ENCODE measurements at regions not wholly inside any gene's neighbourhood (a gene's known extent, or its start where the extent isn't known, plus 50 kb on each side); places are given as distances from the start of the nearest gene placed in this dataset.
"Not testable (repeated sequence)": the region's sequence is repeated elsewhere in the genome, so short reads cannot be mapped to it uniquely, and the experiment has no call there.

- peaks cover 15% of the 10 kb centered on the region for H3K9me3 ChIP-seq (ENCODE audit: control insufficient read depth, low read length)
- no peak overlapping the region for H3K4me3 ChIP-seq (ENCODE audit: low read length)
- no peak for DNase-seq (ENCODE audit: low read depth)
- H3K36me3 ChIP-seq (ENCODE audit: control insufficient read depth, insufficient read depth, low read length, severe bottlenecking): no peaks in the 10 kb centered on the region
- H3K4me1 ChIP-seq (ENCODE audit: control insufficient read depth, insufficient read depth, low read length): no peaks in the 10 kb centered on the region
- no peak overlapping the region for H3K9ac ChIP-seq (ENCODE audit: low read length)
- no peaks in the 10 kb centered on the region for H3K27me3 ChIP-seq (replicated peaks; ENCODE audit: control insufficient read depth, insufficient read depth, low read length)
Observed at GRCh38 chr3:26141296-26141695, 351.4 kb downstream of the OXSM start.

- H3K9ac ChIP-seq (ENCODE audit: low read length): no peak overlapping the region
- no peaks in the 10 kb centered on the region for H3K9me3 ChIP-seq (ENCODE audit: control insufficient read depth, low read length)
- H3K4me1 ChIP-seq (ENCODE audit: control insufficient read depth, insufficient read depth, low read length): no peaks in the 10 kb centered on the region
- no peaks in the 10 kb centered on the region for H3K27me3 ChIP-seq (replicated peaks; ENCODE audit: control insufficient read depth, insufficient read depth, low read length)
- no peak for DNase-seq (ENCODE audit: low read depth)
- H3K4me3 ChIP-seq (ENCODE audit: low read length): no peak overlapping the region
- H3K36me3 ChIP-seq (ENCODE audit: control insufficient read depth, insufficient read depth, low read length, severe bottlenecking): no peaks in the 10 kb centered on the region
Observed at GRCh38 chr3:26145769-26146168, 355.9 kb downstream of the OXSM start.

GRCh38 chr3:26157428-26157827, 367.5 kb downstream of the OXSM start:
- not testable (repeated sequence) for H3K4me3 ChIP-seq (ENCODE audit: low read length); H3K4me1 ChIP-seq (ENCODE audit: control insufficient read depth, insufficient read depth, low read length)

GRCh38 chr3:26171006-26171405, 381.1 kb downstream of the OXSM start:
- no peaks in the 10 kb centered on the region for H3K27me3 ChIP-seq (replicated peaks; ENCODE audit: control insufficient read depth, insufficient read depth, low read length)
- no peak overlapping the region for H3K9ac ChIP-seq (ENCODE audit: low read length)
- peaks cover 6% of the 10 kb centered on the region for H3K9me3 ChIP-seq (ENCODE audit: control insufficient read depth, low read length)
- no peak for DNase-seq (ENCODE audit: low read depth)
- no peak overlapping the region for H3K4me3 ChIP-seq (ENCODE audit: low read length)
- H3K36me3 ChIP-seq (ENCODE audit: control insufficient read depth, insufficient read depth, low read length, severe bottlenecking): no peaks in the 10 kb centered on the region
- H3K4me1 ChIP-seq (ENCODE audit: control insufficient read depth, insufficient read depth, low read length): no peaks in the 10 kb centered on the region

More at GRCh38 chr3:26157428-26157827, 367.5 kb downstream of the OXSM start:
- not testable (repeated sequence) for DNase-seq (ENCODE audit: low read depth); H3K36me3 ChIP-seq (ENCODE audit: control insufficient read depth, insufficient read depth, low read length, severe bottlenecking); H3K27me3 ChIP-seq (replicated peaks; ENCODE audit: control insufficient read depth, insufficient read depth, low read length); H3K9ac ChIP-seq (ENCODE audit: low read length); H3K9me3 ChIP-seq (ENCODE audit: control insufficient read depth, low read length)

GRCh38 chr3:26191556-26191955, 401.7 kb downstream of the OXSM start:
- Histone ChIP-seq H3K4me1 (ENCODE audit: control insufficient read depth, insufficient read depth, low read length) (no peaks in the 10 kb centered on the region), H3K27me3 (replicated peaks; ENCODE audit: control insufficient read depth, insufficient read depth, low read length) (no peaks in the 10 kb centered on the region), H3K9ac (ENCODE audit: low read length) (no peak overlapping the region), H3K9me3 (ENCODE audit: control insufficient read depth, low read length) (peaks cover 11% of the 10 kb centered on the region), H3K4me3 (ENCODE audit: low read length) (no peak overlapping the region), H3K36me3 (ENCODE audit: control insufficient read depth, insufficient read depth, low read length, severe bottlenecking) (no peaks in the 10 kb centered on the region)
- DNase-seq (ENCODE audit: low read depth): no peak

- H3K4me3 ChIP-seq (ENCODE audit: low read length): no peak overlapping the region
- H3K36me3 ChIP-seq (ENCODE audit: control insufficient read depth, insufficient read depth, low read length, severe bottlenecking): no peaks in the 10 kb centered on the region
- DNase-seq (ENCODE audit: low read depth): no peak
- no peaks in the 10 kb centered on the region for H3K4me1 ChIP-seq (ENCODE audit: control insufficient read depth, insufficient read depth, low read length)
- H3K9ac ChIP-seq (ENCODE audit: low read length): no peak overlapping the region
- H3K27me3 ChIP-seq (replicated peaks; ENCODE audit: control insufficient read depth, insufficient read depth, low read length): no peaks in the 10 kb centered on the region
- peaks cover 6% of the 10 kb centered on the region for H3K9me3 ChIP-seq (ENCODE audit: control insufficient read depth, low read length)
Observed at GRCh38 chr3:26193558-26193957, 403.7 kb downstream of the OXSM start.

- no peak overlapping the region for H3K4me3 ChIP-seq (ENCODE audit: low read length)
- H3K36me3 ChIP-seq (ENCODE audit: control insufficient read depth, insufficient read depth, low read length, severe bottlenecking): no peaks in the 10 kb centered on the region
- no peak for DNase-seq (ENCODE audit: low read depth)
- H3K27me3 ChIP-seq (replicated peaks; ENCODE audit: control insufficient read depth, insufficient read depth, low read length): no peaks in the 10 kb centered on the region
- H3K9ac ChIP-seq (ENCODE audit: low read length): no peak overlapping the region
- no peaks in the 10 kb centered on the region for H3K9me3 ChIP-seq (ENCODE audit: control insufficient read depth, low read length)
- no peaks in the 10 kb centered on the region for H3K4me1 ChIP-seq (ENCODE audit: control insufficient read depth, insufficient read depth, low read length)
Observed at GRCh38 chr3:26196781-26197180, 406.9 kb downstream of the OXSM start.

- DNase-seq (ENCODE audit: low read depth): no peak
- Histone ChIP-seq H3K27me3 (replicated peaks; ENCODE audit: control insufficient read depth, insufficient read depth, low read length) (no peaks in the 10 kb centered on the region), H3K36me3 (ENCODE audit: control insufficient read depth, insufficient read depth, low read length, severe bottlenecking) (no peaks in the 10 kb centered on the region), H3K9ac (ENCODE audit: low read length) (no peak overlapping the region), H3K4me3 (ENCODE audit: low read length) (no peak overlapping the region), H3K9me3 (ENCODE audit: control insufficient read depth, low read length) (no peaks in the 10 kb centered on the region), H3K4me1 (ENCODE audit: control insufficient read depth, insufficient read depth, low read length) (no peaks in the 10 kb centered on the region)
Observed at GRCh38 chr3:26198609-26199008, 408.7 kb downstream of the OXSM start.

GRCh38 chr3:26202169-26202568, 412.3 kb downstream of the OXSM start:
- no peaks in the 10 kb centered on the region for H3K27me3 ChIP-seq (replicated peaks; ENCODE audit: control insufficient read depth, insufficient read depth, low read length)
- H3K4me1 ChIP-seq (ENCODE audit: control insufficient read depth, insufficient read depth, low read length): no peaks in the 10 kb centered on the region
- no peak for DNase-seq (ENCODE audit: low read depth)
- no peaks in the 10 kb centered on the region for H3K36me3 ChIP-seq (ENCODE audit: control insufficient read depth, insufficient read depth, low read length, severe bottlenecking)
- H3K9me3 ChIP-seq (ENCODE audit: control insufficient read depth, low read length): no peaks in the 10 kb centered on the region
- H3K9ac ChIP-seq (ENCODE audit: low read length): no peak overlapping the region
- H3K4me3 ChIP-seq (ENCODE audit: low read length): no peak overlapping the region

GRCh38 chr3:26205475-26205874, 415.6 kb downstream of the OXSM start:
- Histone ChIP-seq H3K9me3 (ENCODE audit: control insufficient read depth, low read length) (no peaks in the 10 kb centered on the region), H3K4me3 (ENCODE audit: low read length) (no peak overlapping the region), H3K4me1 (ENCODE audit: control insufficient read depth, insufficient read depth, low read length) (no peaks in the 10 kb centered on the region), H3K27me3 (replicated peaks; ENCODE audit: control insufficient read depth, insufficient read depth, low read length) (no peaks in the 10 kb centered on the region), H3K36me3 (ENCODE audit: control insufficient read depth, insufficient read depth, low read length, severe bottlenecking) (no peaks in the 10 kb centered on the region), H3K9ac (ENCODE audit: low read length) (no peak overlapping the region)
- no peak for DNase-seq (ENCODE audit: low read depth)

GRCh38 chr3:26208201-26208600, 414.4 kb upstream of the LRRC3B start:
- no peaks in the 10 kb centered on the region for H3K9me3 ChIP-seq (ENCODE audit: control insufficient read depth, low read length)
- H3K9ac ChIP-seq (ENCODE audit: low read length): no peak overlapping the region
- no peaks in the 10 kb centered on the region for H3K36me3 ChIP-seq (ENCODE audit: control insufficient read depth, insufficient read depth, low read length, severe bottlenecking)
- no peak for DNase-seq (ENCODE audit: low read depth)
- no peaks in the 10 kb centered on the region for H3K4me1 ChIP-seq (ENCODE audit: control insufficient read depth, insufficient read depth, low read length)
- no peaks in the 10 kb centered on the region for H3K27me3 ChIP-seq (replicated peaks; ENCODE audit: control insufficient read depth, insufficient read depth, low read length)
- no peak overlapping the region for H3K4me3 ChIP-seq (ENCODE audit: low read length)

- no peak overlapping the region for H3K4me3 ChIP-seq (ENCODE audit: low read length)
- no peak overlapping the region for H3K9ac ChIP-seq (ENCODE audit: low read length)
- no peaks in the 10 kb centered on the region for H3K36me3 ChIP-seq (ENCODE audit: control insufficient read depth, insufficient read depth, low read length, severe bottlenecking)
- H3K27me3 ChIP-seq (replicated peaks; ENCODE audit: control insufficient read depth, insufficient read depth, low read length): no peaks in the 10 kb centered on the region
- H3K9me3 ChIP-seq (ENCODE audit: control insufficient read depth, low read length): no peaks in the 10 kb centered on the region
- H3K4me1 ChIP-seq (ENCODE audit: control insufficient read depth, insufficient read depth, low read length): no peaks in the 10 kb centered on the region
- DNase-seq (ENCODE audit: low read depth): no peak
Observed at GRCh38 chr3:26229801-26230200, 392.8 kb upstream of the LRRC3B start.

Measured in adipocyte (in vitro differentiated cells).